Duodenal mucosa (tissue), 2 donors: ENCODE measurements at regions not wholly inside any gene's neighbourhood (a gene's known extent, or its start where the extent isn't known, plus 50 kb on each side); places are given as distances from the start of the nearest gene placed in this dataset.

Experiments
- H3K27ac ChIP-seq: one replicate; pipeline ENCODE4 v1.7.0; 2013; ENCODE audit warnings: low read depth, low read length
- H3K27me3 ChIP-seq, 2 donors: one replicate each; pipeline ENCODE4 v1.7.0; 2013; ENCODE audit warnings: low read length in 2 of 2, control low read depth in 1 of 2; ENCODE audit not compliant: insufficient read depth in 2 of 2, control insufficient read depth in 1 of 2
- H3K36me3 ChIP-seq, 2 donors: one replicate each; pipeline ENCODE4 v1.7.0; 2013; ENCODE audit warnings: low read length in 2 of 2, control low read depth in 1 of 2; ENCODE audit not compliant: insufficient read depth in 2 of 2, control insufficient read depth in 1 of 2
- H3K4me1 ChIP-seq, 2 donors: one replicate each; pipeline ENCODE4 v1.7.0; 2013; ENCODE audit warnings: low read length in 2 of 2, control low read depth in 1 of 2; ENCODE audit not compliant: insufficient read depth in 2 of 2, control insufficient read depth in 1 of 2
- H3K4me3 ChIP-seq, 2 donors: one replicate each; pipeline ENCODE4 v1.7.0; 2013; ENCODE audit warnings: low read length in 2 of 2, low read depth in 1 of 2
- H3K9ac ChIP-seq, 2 donors: one replicate each; pipeline ENCODE4 v1.7.0; 2013; ENCODE audit warnings: low read length in 2 of 2, low read depth in 1 of 2
- H3K9me3 ChIP-seq, 2 donors: one replicate each; pipeline ENCODE4 v1.7.0; 2013; ENCODE audit warnings: low read length in 2 of 2, control low read depth in 1 of 2; ENCODE audit not compliant: control insufficient read depth in 1 of 2

DNA sequence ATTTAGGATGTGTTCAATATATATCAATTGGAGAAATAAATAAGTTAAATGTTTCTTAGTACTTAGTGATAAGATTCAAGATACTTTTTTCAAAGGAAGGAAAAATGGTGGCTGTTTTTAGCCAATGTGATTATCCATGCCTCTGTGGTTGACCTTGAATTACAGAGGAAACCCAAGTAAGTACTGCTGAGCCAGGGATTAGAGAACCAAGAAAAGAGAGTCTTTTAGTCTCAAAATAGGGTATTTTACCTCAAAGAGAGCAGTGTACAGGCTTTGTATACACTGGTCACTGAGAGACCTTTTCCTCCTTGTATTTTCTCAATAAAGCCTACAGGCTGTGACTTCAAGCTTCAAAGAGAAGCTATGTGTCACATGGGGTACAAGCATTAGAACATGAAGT lies 1075.3 kb downstream of the ADGRL3 start:
- H3K36me3 ChIP-seq, result no peaks in the 10 kb centered on the region
- H3K9me3 ChIP-seq, result no peaks in the 10 kb centered on the region
- H3K27me3 ChIP-seq, result no peaks in the 10 kb centered on the region
- H3K4me1 ChIP-seq, result no peaks in the 10 kb centered on the region
- no peak overlapping the region for H3K27ac ChIP-seq
- H3K9ac ChIP-seq, result no peak overlapping the region
- no peak overlapping the region for H3K4me3 ChIP-seq

- no peaks in the 10 kb centered on the region for H3K4me1 ChIP-seq
- H3K27ac ChIP-seq, result no peak overlapping the region
- no peaks in the 10 kb centered on the region for H3K27me3 ChIP-seq
- H3K4me3 ChIP-seq, result no peak overlapping the region
- no peak overlapping the region for H3K9ac ChIP-seq
- no peaks in the 10 kb centered on the region for H3K36me3 ChIP-seq
- no peaks in the 10 kb centered on the region for H3K9me3 ChIP-seq
Observed at GRCh38 chr4:62274782-62275181, 1074.7 kb downstream of the ADGRL3 start.

DNA sequence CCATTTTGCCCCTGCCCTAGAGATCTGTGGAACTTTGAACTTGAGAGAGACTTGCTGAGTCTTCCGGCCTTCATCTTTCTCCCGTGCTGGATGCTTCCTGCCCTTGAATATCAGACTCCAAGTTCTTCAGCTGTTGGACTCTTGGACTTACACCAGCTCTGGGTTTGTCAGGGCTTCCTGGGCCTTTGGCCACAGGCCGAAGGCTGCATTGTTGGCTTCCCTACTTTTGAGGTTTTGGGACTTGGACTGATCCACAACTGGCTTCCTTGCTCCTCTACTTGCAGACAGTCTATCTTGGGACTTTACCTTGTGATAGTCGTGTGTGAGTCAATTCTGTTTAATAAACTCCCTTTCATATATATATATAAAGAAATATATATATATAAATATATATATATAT lies 1071.0 kb downstream of the ADGRL3 start:
- no peaks in the 10 kb centered on the region for H3K9me3 ChIP-seq
- no peak overlapping the region for H3K4me3 ChIP-seq

GRCh38 chr4:62269918-62270317 lies 1069.8 kb downstream of the ADGRL3 start:
- no peak overlapping the region for H3K4me3 ChIP-seq
- H3K36me3 ChIP-seq, result no peaks in the 10 kb centered on the region
- H3K4me1 ChIP-seq, result no peaks in the 10 kb centered on the region
- H3K27ac ChIP-seq, result no peak overlapping the region
- no peaks in the 10 kb centered on the region for H3K9me3 ChIP-seq
- H3K27me3 ChIP-seq, result no peaks in the 10 kb centered on the region
- H3K9ac ChIP-seq, result no peak overlapping the region

More for the DNA sequence above, 1071.0 kb downstream of the ADGRL3 start:
- no peak overlapping the region for H3K9ac ChIP-seq
- H3K27me3 ChIP-seq, result no peaks in the 10 kb centered on the region
- H3K36me3 ChIP-seq, result no peaks in the 10 kb centered on the region
- no peak overlapping the region for H3K27ac ChIP-seq
- no peaks in the 10 kb centered on the region for H3K4me1 ChIP-seq

- no peaks in the 10 kb centered on the region for H3K4me1 ChIP-seq
- H3K36me3 ChIP-seq, result no peaks in the 10 kb centered on the region
- H3K4me3 ChIP-seq, result no peak overlapping the region
- no peaks in the 10 kb centered on the region for H3K27me3 ChIP-seq
- H3K9ac ChIP-seq, result no peak overlapping the region
- H3K27ac ChIP-seq, result no peak overlapping the region
- H3K9me3 ChIP-seq, result no peaks in the 10 kb centered on the region
Observed at GRCh38 chr4:62263454-62263853, 1063.3 kb downstream of the ADGRL3 start.

- no peak overlapping the region for H3K9ac ChIP-seq
- H3K4me3 ChIP-seq, result no peak overlapping the region
- H3K36me3 ChIP-seq, result no peaks in the 10 kb centered on the region
- no peaks in the 10 kb centered on the region for H3K4me1 ChIP-seq
- H3K27ac ChIP-seq, result no peak overlapping the region
- H3K27me3 ChIP-seq, result no peaks in the 10 kb centered on the region
- no peaks in the 10 kb centered on the region for H3K9me3 ChIP-seq
Observed at GRCh38 chr4:62262676-62263075, 1062.5 kb downstream of the ADGRL3 start.

DNA sequence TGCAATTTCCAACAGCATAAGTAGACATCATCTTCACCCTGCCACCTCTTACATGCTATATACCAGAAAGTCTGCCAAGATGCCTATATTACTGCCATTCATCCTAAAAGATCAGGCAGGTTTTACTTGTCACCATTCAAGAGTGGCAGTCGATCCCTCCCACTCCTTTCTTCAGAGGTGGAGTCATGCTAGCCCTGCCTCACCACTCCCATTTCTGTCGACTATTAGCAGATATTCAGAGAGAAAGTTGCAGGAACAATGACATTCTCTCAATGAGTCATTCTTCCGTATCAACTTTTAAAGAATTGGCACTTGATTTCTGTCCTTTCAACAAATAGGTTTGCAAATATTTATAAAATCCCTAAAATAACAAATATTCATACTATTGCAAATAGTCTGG lies 1060.1 kb downstream of the ADGRL3 start:
- Histone ChIP-seq H3K27me3 (no peaks in the 10 kb centered on the region), H3K36me3 (no peaks in the 10 kb centered on the region), H3K9ac (no peak overlapping the region), H3K4me3 (no peak overlapping the region), H3K4me1 (no peaks in the 10 kb centered on the region), H3K27ac (no peak overlapping the region), H3K9me3 (no peaks in the 10 kb centered on the region)

- no peaks in the 10 kb centered on the region for H3K4me1 ChIP-seq
- no peaks in the 10 kb centered on the region for H3K27me3 ChIP-seq
- H3K9ac ChIP-seq, result no peak overlapping the region
- H3K9me3 ChIP-seq, result no peaks in the 10 kb centered on the region
- H3K36me3 ChIP-seq, result no peaks in the 10 kb centered on the region
- no peak overlapping the region for H3K4me3 ChIP-seq
- H3K27ac ChIP-seq, result no peak overlapping the region
Observed at GRCh38 chr4:62256479-62256878, 1056.4 kb downstream of the ADGRL3 start.

DNA sequence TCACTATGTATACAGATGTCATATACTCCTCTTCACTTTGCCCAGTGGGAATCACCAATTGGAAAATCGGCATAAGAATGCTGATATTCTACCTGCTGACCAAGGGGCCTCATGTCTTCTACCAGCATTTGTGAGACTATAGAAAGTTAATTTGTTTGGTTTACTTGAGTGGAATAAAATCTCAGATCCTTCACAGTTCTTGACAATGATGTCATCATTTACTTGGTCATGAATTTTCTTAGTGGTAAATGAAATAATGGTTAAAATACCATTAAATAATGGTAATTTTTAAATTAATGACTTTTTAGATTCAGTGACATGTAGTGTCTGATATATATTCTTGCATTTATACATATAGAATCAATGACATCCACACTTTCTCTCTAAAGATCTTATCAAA lies 1052.6 kb downstream of the ADGRL3 start:
- Histone ChIP-seq H3K36me3 (no peaks in the 10 kb centered on the region), H3K27ac (no peak overlapping the region), H3K4me3 (no peak overlapping the region)

GRCh38 chr4:62250100-62250499 lies 1050.0 kb downstream of the ADGRL3 start:
- Histone ChIP-seq H3K4me3 (no peak overlapping the region), H3K4me1 (no peaks in the 10 kb centered on the region), H3K9me3 (no peaks in the 10 kb centered on the region), H3K27me3 (no peaks in the 10 kb centered on the region), H3K36me3 (no peaks in the 10 kb centered on the region), H3K9ac (no peak overlapping the region), H3K27ac (no peak overlapping the region)

More for the DNA sequence above, 1052.6 kb downstream of the ADGRL3 start:
- H3K9ac ChIP-seq, result no peak overlapping the region
- H3K9me3 ChIP-seq, result no peaks in the 10 kb centered on the region
- H3K4me1 ChIP-seq, result no peaks in the 10 kb centered on the region
- no peaks in the 10 kb centered on the region for H3K27me3 ChIP-seq

DNA sequence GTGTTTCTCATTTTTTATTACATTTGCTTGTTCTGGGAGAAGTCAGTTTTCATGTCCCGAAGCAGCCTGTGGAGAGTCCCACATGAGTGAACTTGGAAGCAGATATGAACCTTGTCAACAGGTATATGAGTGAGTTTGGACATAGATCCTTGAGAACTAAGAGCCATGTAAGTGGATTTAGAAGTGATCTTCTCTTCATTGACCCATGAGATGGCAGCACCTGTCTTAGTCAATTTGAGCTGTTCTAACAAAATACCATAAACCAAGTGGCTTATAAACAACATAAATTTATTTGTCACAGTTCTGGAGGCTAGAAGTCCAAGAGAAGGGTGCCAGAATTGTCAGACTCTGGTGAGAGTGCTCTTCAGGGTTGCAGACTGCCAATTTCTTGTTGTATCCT lies 1043.8 kb downstream of the ADGRL3 start:
- no peaks in the 10 kb centered on the region for H3K4me1 ChIP-seq
- H3K9me3 ChIP-seq, result no peaks in the 10 kb centered on the region
- H3K27ac ChIP-seq, result no peak overlapping the region
- H3K4me3 ChIP-seq, result no peak overlapping the region
- no peak overlapping the region for H3K9ac ChIP-seq
- no peaks in the 10 kb centered on the region for H3K36me3 ChIP-seq
- no peaks in the 10 kb centered on the region for H3K27me3 ChIP-seq
